PC-9 (cell line): ENCODE measurements at regions not wholly inside any gene's neighbourhood (a gene's known extent, or its start where the extent isn't known, plus 50 kb on each side); places are given as distances from the start of the nearest gene placed in this dataset.

Experiments used
- BruUV-seq: library from RNA; stranded (reverse); fragments of 400-500 nt; replicated peaks from 2 replicates; lab custom pipeline; 2021; lab: Mats Ljungman, UMichigan
- CTCF ChIA-PET: fragments of 300-600 bp; sonication (Branson Sonifier 250); formaldehyde crosslinking; loops from one replicate; lab custom pipeline; 2022; ENCODE audit warnings: antibody characterized with exemption; lab: Charles Lee
- POLR2A ChIA-PET: fragments of 300-600 bp; sonication (Branson Sonifier 250); formaldehyde crosslinking; loops from one replicate; lab custom pipeline; 2022; ENCODE audit warnings: antibody characterized with exemption; ENCODE audit not compliant: unreplicated experiment; lab: Charles Lee
- DNase-seq, 2 experiments: peaks; one replicate each; pipeline versions ENCODE4 v3.0.0 to v3.0.0-alpha.2; 2015 to 2022; ENCODE audit warnings: mixed read lengths in 1 of 2
- H2AFZ ChIP-seq: fragments of 200-600 bp; sonication (generic); 2 replicates; pipeline ENCODE4 v1.8.1; 2017; ENCODE audit warnings: antibody characterized with exemption
- H3F3A ChIP-seq: fragments of 200-600 bp; sonication (generic); 2 replicates; pipeline ENCODE4 v1.8.1; 2017; ENCODE audit warnings: antibody characterized with exemption, mild to moderate bottlenecking, low read depth; ENCODE audit not compliant: insufficient read depth
- H3K27ac ChIP-seq: fragments of 200-600 bp; sonication (generic); 2 replicates; pipeline ENCODE4 v1.6.1; 2016; ENCODE audit warnings: mixed run types
- H3K27me3 ChIP-seq: fragments of 200-600 bp; sonication (generic); 2 replicates; pipeline ENCODE4 v1.6.1; 2016; ENCODE audit warnings: low read depth, mixed run types; ENCODE audit not compliant: insufficient read depth
- H3K36me3 ChIP-seq: fragments of 200-600 bp; sonication (generic); 2 replicates; pipeline ENCODE4 v1.6.1; 2016; ENCODE audit warnings: low read depth, mixed run types
- H3K4me1 ChIP-seq: fragments of 200-600 bp; sonication (generic); replicated peaks from 2 replicates; pipeline ENCODE4 v1.6.1; 2016; ENCODE audit warnings: mixed run types; ENCODE audit not compliant: insufficient read depth
- H3K4me2 ChIP-seq: fragments of 200-600 bp; sonication (generic); 2 replicates; pipeline ENCODE4 v1.6.1; 2017; ENCODE audit warnings: mixed run types
- H3K4me3 ChIP-seq: fragments of 200-600 bp; sonication (generic); 2 replicates; pipeline ENCODE4 v1.6.1; 2016; ENCODE audit warnings: mixed run types
- H3K79me2 ChIP-seq: fragments of 200-600 bp; sonication (generic); 2 replicates; pipeline ENCODE4 v1.6.1; 2017; ENCODE audit warnings: low read depth, mixed run types
- H3K9me2 ChIP-seq: fragments of 200-600 bp; sonication (generic); 2 replicates; pipeline ENCODE4 v1.8.1; 2017; ENCODE audit warnings: mild to moderate bottlenecking; ENCODE audit not compliant: insufficient read depth
- H3K9me3 ChIP-seq: fragments of 200-600 bp; sonication (generic); 2 replicates; pipeline ENCODE4 v1.8.1; 2016; ENCODE audit warnings: low read depth; ENCODE audit not compliant: insufficient read depth
- H4K20me1 ChIP-seq: fragments of 200-600 bp; sonication (generic); 2 replicates; pipeline ENCODE4 v1.8.1; 2017; ENCODE audit not compliant: insufficient read depth
- EZH2 ChIP-seq: fragments of 200-600 bp; sonication (generic); IDR thresholded peaks from 2 replicates; pipeline ENCODE4 v1.8.0; 2017; ENCODE audit warnings: antibody characterized with exemption, low read depth
- intact Hi-C: fragments of 100-400 bp; cut with micrococcal nuclease; formaldehyde crosslinking; loops from one replicate; pipeline ENCODE4 v1.10.0; 2022; ENCODE audit not compliant: unreplicated experiment
- TF ChIP-seq, protein P1 (sequence below): fragments of 200-600 bp; sonication (generic); conservative IDR thresholded peaks from 2 replicates; pipeline ENCODE4 v1.6.1; 2017; ENCODE audit warnings: mixed run types, antibody characterized with exemption, mild to moderate bottlenecking, moderate library complexity

DNA sequence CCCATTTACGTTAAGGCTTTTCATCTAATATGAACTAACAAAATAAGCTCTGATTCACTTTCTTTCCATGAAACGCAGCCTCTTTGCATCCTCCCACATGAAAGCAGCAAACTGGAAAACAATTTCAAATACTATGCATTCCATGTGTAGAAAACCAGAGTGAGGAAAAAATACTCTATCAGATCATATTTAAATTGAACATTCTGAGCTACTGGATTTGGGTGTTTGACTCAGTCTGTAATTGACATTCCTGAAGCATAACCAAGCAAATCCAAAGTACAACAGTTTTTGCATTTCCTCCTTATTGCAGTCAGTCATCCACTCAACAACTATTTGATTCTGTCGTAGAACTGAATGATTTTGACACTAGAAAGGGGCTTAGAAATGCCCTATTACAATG, 399.1 kb upstream of the NMUR2 start:
- H2AFZ ChIP-seq: no peak overlapping the region
- H3K4me3 ChIP-seq: no peak overlapping the region
- H3F3A ChIP-seq: no peaks in the 10 kb centered on the region
- no peak overlapping the region for H3K4me2 ChIP-seq
- DNase-seq: no peak
- TF ChIP-seq, protein P1, sequence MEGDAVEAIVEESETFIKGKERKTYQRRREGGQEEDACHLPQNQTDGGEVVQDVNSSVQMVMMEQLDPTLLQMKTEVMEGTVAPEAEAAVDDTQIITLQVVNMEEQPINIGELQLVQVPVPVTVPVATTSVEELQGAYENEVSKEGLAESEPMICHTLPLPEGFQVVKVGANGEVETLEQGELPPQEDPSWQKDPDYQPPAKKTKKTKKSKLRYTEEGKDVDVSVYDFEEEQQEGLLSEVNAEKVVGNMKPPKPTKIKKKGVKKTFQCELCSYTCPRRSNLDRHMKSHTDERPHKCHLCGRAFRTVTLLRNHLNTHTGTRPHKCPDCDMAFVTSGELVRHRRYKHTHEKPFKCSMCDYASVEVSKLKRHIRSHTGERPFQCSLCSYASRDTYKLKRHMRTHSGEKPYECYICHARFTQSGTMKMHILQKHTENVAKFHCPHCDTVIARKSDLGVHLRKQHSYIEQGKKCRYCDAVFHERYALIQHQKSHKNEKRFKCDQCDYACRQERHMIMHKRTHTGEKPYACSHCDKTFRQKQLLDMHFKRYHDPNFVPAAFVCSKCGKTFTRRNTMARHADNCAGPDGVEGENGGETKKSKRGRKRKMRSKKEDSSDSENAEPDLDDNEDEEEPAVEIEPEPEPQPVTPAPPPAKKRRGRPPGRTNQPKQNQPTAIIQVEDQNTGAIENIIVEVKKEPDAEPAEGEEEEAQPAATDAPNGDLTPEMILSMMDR: no peak
- no peak for TF ChIP-seq EZH2
- H3K79me2 ChIP-seq: no peaks in the 10 kb centered on the region
- ChIA-PET CTCF (no interaction called here), POLR2A (no interaction called here)
- H3K9me2 ChIP-seq: no peaks in the 10 kb centered on the region
- H3K36me3 ChIP-seq: no peaks in the 10 kb centered on the region
- no peaks in the 10 kb centered on the region for H3K9me3 ChIP-seq
- intact Hi-C loops: no loop called here
- no TSS peak for BruUV-seq
- H3K27ac ChIP-seq: no peak overlapping the region
- H4K20me1 ChIP-seq: no peaks in the 10 kb centered on the region
- H3K4me1 ChIP-seq: no peaks in the 10 kb centered on the region
- no peaks in the 10 kb centered on the region for H3K27me3 ChIP-seq

GRCh38 chr5:152811988-152812387, 406.9 kb upstream of the NMUR2 start:
- Histone ChIP-seq H2AFZ (no peak overlapping the region), H4K20me1 (no peaks in the 10 kb centered on the region), H3K36me3 (no peaks in the 10 kb centered on the region), H3K27ac (no peak overlapping the region), H3K9me3 (no peaks in the 10 kb centered on the region), H3F3A (no peaks in the 10 kb centered on the region), H3K4me2 (no peak overlapping the region), H3K4me1 (no peaks in the 10 kb centered on the region), H3K79me2 (no peaks in the 10 kb centered on the region), H3K9me2 (no peaks in the 10 kb centered on the region), H3K4me3 (no peak overlapping the region), H3K27me3 (no peaks in the 10 kb centered on the region)
- intact Hi-C loops: no loop called here
- no peak for DNase-seq
- ChIA-PET POLR2A (no interaction called here), CTCF (no interaction called here)
- TF ChIP-seq, protein P1: no peak
- TF ChIP-seq EZH2: no peak
- no TSS peak for BruUV-seq

- ChIA-PET CTCF (no interaction called here), POLR2A (no interaction called here)
- no peak overlapping the region for H3K4me2 ChIP-seq
- H3K36me3 ChIP-seq: no peaks in the 10 kb centered on the region
- no peaks in the 10 kb centered on the region for H3K9me2 ChIP-seq
- H3K27me3 ChIP-seq: no peaks in the 10 kb centered on the region
- intact Hi-C loops: no loop called here
- BruUV-seq: no TSS peak
- no peak overlapping the region for H3K27ac ChIP-seq
- H3K79me2 ChIP-seq: no peaks in the 10 kb centered on the region
- H3K4me1 ChIP-seq: no peaks in the 10 kb centered on the region
- H3K9me3 ChIP-seq: no peaks in the 10 kb centered on the region
- H3K4me3 ChIP-seq: no peak overlapping the region
- TF ChIP-seq, protein P1: no peak
- no peak for TF ChIP-seq EZH2
- H3F3A ChIP-seq: no peaks in the 10 kb centered on the region
- H4K20me1 ChIP-seq: no peaks in the 10 kb centered on the region
- no peak overlapping the region for H2AFZ ChIP-seq
- no peak for DNase-seq
These were observed 408.4 kb upstream of the NMUR2 start for GRCh38 chr5:152813526-152813925.
